Spleen (tissue), 7 donors: ENCODE measurements at regions not wholly inside any gene's neighbourhood (a gene's known extent, or its start where the extent isn't known, plus 50 kb on each side); places are given as distances from the start of the nearest gene placed in this dataset.

Source experiments
- POLR2A ChIP-seq, 3 donors: fragments of 450-650 bp; IDR thresholded peaks; one replicate each; pipeline ENCODE4 v1.5.1; 2017; ENCODE audit warnings: antibody characterized with exemption in 3 of 3, mild to moderate bottlenecking in 1 of 3
- POLR2AphosphoS5 ChIP-seq, 3 donors: sonication (generic); formaldehyde crosslinking; IDR thresholded peaks; one replicate each; pipeline ENCODE4 v1.5.1; 2017; ENCODE audit warnings: antibody characterized with exemption in 3 of 3
- TF ChIP-seq, protein P1 (sequence below), 11 experiments: fragments of 200-600 bp in 7 of 11; fragments of 450-650 bp in 4 of 11; sonication (generic) in 4 of 11; IDR thresholded peaks in 8 of 11; conservative IDR thresholded peaks in 3 of 11; 1 replicate in 7 of 11; 2 replicates in 4 of 11; pipeline versions ENCODE4 v1.4.0 to v1.8.0; 2016 to 2021; ENCODE audit warnings: antibody characterized with exemption in 11 of 11, inconsistent platforms in 4 of 11, mild to moderate bottlenecking in 1 of 11
- donor health status: DM: no; HTN: no; CAD: no; lungs with moderate emphysema.
- donor health status: DM: no; HTN: no; CAD: no.
- donor health status: DM: no; HTN: no; CAD: no.

DNA sequence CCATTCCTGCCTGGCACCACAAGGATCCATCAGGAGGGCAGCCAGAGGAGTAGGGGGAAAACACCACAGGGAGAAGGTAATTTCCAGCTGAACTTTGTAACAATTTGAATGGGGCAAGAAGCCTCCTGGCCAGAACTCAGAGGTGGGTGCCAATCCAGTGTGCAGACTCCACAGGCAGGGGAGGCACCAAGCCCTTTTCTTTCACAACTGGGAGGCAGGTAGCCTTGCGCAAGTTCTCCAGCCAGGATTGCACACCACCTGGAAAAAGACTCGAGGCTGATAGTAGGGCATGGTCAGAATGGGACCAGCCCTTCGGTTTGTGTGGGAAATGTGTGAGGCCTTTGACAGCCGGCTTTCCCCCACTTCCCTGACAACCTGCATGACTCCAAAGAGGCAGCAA, 161.9 kb upstream of the ARHGAP42 start:
- TF ChIP-seq, protein P1, sequence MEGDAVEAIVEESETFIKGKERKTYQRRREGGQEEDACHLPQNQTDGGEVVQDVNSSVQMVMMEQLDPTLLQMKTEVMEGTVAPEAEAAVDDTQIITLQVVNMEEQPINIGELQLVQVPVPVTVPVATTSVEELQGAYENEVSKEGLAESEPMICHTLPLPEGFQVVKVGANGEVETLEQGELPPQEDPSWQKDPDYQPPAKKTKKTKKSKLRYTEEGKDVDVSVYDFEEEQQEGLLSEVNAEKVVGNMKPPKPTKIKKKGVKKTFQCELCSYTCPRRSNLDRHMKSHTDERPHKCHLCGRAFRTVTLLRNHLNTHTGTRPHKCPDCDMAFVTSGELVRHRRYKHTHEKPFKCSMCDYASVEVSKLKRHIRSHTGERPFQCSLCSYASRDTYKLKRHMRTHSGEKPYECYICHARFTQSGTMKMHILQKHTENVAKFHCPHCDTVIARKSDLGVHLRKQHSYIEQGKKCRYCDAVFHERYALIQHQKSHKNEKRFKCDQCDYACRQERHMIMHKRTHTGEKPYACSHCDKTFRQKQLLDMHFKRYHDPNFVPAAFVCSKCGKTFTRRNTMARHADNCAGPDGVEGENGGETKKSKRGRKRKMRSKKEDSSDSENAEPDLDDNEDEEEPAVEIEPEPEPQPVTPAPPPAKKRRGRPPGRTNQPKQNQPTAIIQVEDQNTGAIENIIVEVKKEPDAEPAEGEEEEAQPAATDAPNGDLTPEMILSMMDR (IDR thresholded peaks at IDR 0.05 in 8 of 11, conservative IDR thresholded peaks at IDR 0.05 in 3 of 11) = no peak
- TF ChIP-seq POLR2A (IDR thresholded peaks at IDR 0.05) (no peak), POLR2AphosphoS5 (IDR thresholded peaks at IDR 0.05) (no peak)
